ENCODE measurements at regions not wholly inside any gene's neighbourhood (a gene's known extent, or its start where the extent isn't known, plus 50 kb on each side); places are given as distances from the start of the nearest gene placed in this dataset.

GRCh38 chr1:21347072-21347581 is 56.9 kb upstream of the ECE1 start:
- TF ChIP-seq E2F1 (CRISPR knock-in tag; IDR thresholded peaks at IDR 0.05) (no peak), MYC (IDR thresholded peaks at IDR 0.05; ENCODE audit: low read depth, low read length) (no peak), MYC (CRISPR knock-in tag; IDR thresholded peaks at IDR 0.05; ENCODE audit: borderline replicate concordance, low read depth) (no peak), MAX (CRISPR knock-in tag; IDR thresholded peaks at IDR 0.05) (no peak), CBX2 (IDR thresholded peaks at IDR 0.05; ENCODE audit: insufficient read depth, low read length, poor library complexity, severe bottlenecking) (no peak), HSF4 (CRISPR knock-in tag; IDR thresholded peaks at IDR 0.05; ENCODE audit: borderline replicate concordance) (no peak), SMARCE1 (IDR thresholded peaks at IDR 0.05) (no peak), POLR2AphosphoS5 (IDR thresholded peaks at IDR 0.05; ENCODE audit: control insufficient read depth, insufficient read depth, low read depth, low read length) (no peak), JUNB (CRISPR knock-in tag; conservative IDR thresholded peaks at IDR 0.05) (no peak), TCF7 (IDR thresholded peaks at IDR 0.05; ENCODE audit: borderline replicate concordance) (no peak), POLR2AphosphoS2 (IDR thresholded peaks at IDR 0.05; ENCODE audit: low read length) (no peak)

Data from K562 (cell line).